CD4-positive, alpha-beta T cell treated with Interleukin-15 for 1 hour (primary cell): ENCODE measurements at regions not wholly inside any gene's neighbourhood (a gene's known extent, or its start where the extent isn't known, plus 50 kb on each side); places are given as distances from the start of the nearest gene placed in this dataset.

Experiments
- DNase-seq: peaks from one replicate; pipeline ENCODE4 v3.0.0-alpha.2; 2020

DNA sequence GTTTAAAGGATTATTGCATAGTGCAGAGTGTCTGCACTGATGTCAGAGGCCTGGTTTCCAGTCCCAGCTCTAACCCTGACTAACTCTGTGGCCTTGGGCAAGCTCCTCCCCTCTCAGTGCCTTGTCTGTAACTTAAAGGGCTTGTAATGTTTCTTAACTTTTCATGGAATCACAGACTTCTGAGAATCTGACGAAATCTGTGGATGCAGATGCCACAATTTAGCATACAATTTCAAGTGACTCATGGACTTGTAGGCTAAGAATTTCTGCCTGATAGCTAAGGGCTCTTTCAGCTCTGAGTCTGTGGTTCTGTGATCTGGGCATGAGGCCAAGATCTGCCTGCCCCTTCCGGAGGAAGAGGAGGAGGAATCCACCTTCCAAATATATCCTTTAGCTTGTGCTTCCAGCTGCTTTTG lies 236.9 kb downstream of the AR start:
- peak; percentile 35 for DNase-seq

DNA sequence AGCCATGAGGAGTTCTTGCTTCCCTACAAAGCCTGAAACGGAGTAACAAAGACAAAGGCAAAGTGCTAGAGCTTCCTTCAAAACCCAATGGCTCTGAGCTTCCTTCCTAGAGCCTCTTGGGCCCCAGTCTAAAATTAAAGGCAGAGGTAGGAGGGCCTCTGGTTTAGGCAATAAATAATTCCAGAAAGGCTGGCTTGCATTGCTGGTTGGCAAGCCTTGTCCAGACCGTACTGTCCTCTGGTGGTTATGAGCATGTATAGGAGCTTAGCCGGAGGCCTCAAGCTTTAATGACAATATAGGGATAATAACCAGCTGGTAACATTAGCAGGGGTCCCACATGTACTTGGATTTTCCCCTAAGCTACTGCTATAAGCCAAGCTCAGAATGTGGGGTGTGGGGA lies 237.3 kb downstream of the AR start:
- DNase-seq = no peak

DNA sequence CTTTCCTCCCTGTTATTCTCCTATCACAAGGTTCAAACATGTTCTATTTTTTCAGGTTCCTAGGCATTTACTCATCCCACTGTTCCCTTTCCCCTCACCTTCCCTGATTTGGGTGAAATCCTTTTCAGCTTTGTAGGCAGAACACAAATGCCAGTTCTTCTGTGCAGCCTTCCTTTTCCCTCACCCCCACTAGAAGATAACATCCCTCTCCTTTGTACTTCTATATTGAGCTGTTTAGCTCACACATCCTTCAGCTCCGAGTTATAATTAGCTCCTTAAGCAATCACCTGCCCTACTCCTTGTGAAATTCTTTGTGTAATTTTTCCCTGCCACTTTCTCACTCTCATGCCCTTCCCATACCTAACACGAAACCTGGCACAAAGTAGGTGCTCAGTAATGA lies 240.9 kb downstream of the AR start:
- DNase-seq = no peak

DNA sequence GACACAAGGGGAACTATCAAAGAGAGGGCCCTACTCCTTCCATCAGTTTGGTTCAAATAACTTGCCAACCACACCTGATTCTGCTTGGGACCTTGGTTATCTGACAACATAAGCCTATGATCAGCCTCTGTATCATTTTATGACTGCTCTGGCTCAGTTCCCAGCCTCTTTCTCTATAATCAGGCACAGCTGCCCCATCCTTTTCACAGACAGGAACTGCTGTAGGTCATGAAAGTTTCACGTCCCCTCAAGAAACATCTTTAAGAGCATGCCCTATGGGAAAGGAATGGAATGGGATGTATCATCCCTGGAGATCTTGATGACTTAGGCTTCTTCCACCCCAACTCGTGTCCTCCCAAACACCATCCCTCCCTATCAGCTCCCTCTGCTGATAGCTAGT lies 243.4 kb downstream of the AR start:
- DNase-seq = no peak

DNA sequence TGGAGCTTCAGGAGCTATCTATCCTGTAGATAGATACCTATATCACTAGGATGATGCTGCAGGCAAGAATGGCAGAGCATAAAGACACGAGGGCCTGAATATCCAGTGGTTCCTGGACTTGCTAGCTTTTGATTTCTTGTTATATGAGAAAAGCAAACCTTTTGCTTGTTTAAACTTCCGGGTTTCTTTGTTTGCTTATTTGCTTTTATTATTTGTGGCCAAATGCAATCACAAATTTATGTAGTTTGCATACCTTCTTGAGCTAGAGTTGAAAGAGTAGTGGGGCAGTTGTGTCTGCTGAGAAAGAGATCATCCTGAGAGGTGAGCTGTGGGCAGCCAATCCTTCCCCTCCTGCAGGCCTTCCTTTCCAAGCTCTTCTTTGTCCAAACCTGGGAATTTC lies 245.7 kb downstream of the AR start:
- no peak for DNase-seq
